CD14-positive monocyte (primary cell): ENCODE measurements at regions not wholly inside any gene's neighbourhood (a gene's known extent, or its start where the extent isn't known, plus 50 kb on each side); places are given as distances from the start of the nearest gene placed in this dataset.

Source experiments
- DNase-seq, 3 donors: peaks; one replicate each; pipeline ENCODE4 v3.0.0-alpha.2; 2011 to 2022
- H2AFZ ChIP-seq: 2 replicates; pipeline ENCODE4 v1.6.0; 2012; ENCODE audit warnings: mild to moderate bottlenecking, low read depth, low read length, inconsistent platforms; ENCODE audit not compliant: insufficient read depth, poor library complexity, severe bottlenecking
- H3K27ac ChIP-seq, 2 donors: 1 replicate in 1 of 2; 2 replicates in 1 of 2; pipeline ENCODE4 v1.5.1; 2012 to 2013; ENCODE audit warnings: low read length in 2 of 2, control low read depth in 1 of 2, inconsistent platforms in 1 of 2, low read depth in 1 of 2, mild to moderate bottlenecking in 1 of 2
- H3K27me3 ChIP-seq, 2 donors: one replicate each; pipeline versions ENCODE4 v1.6.0 to v1.6.1; 2011 to 2013; ENCODE audit warnings: low read length in 2 of 2; ENCODE audit not compliant: control insufficient read depth in 2 of 2, insufficient read depth in 2 of 2
- H3K36me3 ChIP-seq, 2 donors: replicated peaks in 1 of 2; 1 replicate in 1 of 2; 2 replicates in 1 of 2; pipeline versions ENCODE4 v1.5.1 to v1.6.1; 2012 to 2013; ENCODE audit warnings: low read length in 2 of 2, control low read depth in 1 of 2, inconsistent platforms in 1 of 2, mild to moderate bottlenecking in 1 of 2; ENCODE audit not compliant: insufficient read depth in 2 of 2, control insufficient read depth in 1 of 2
- H3K4me1 ChIP-seq, 2 donors: 1 replicate in 1 of 2; 2 replicates in 1 of 2; pipeline versions ENCODE4 v1.5.1 to v1.6.1; 2012 to 2013; ENCODE audit warnings: low read length in 2 of 2, control low read depth in 1 of 2, inconsistent platforms in 1 of 2, mild to moderate bottlenecking in 1 of 2, moderate library complexity in 1 of 2; ENCODE audit not compliant: insufficient read depth in 2 of 2, control insufficient read depth in 1 of 2
- H3K4me2 ChIP-seq: replicated peaks from 2 replicates; pipeline ENCODE3; 2012; ENCODE audit warnings: low read length, moderate library complexity, mild to moderate bottlenecking; ENCODE audit not compliant: poor library complexity, severe bottlenecking; ENCODE audit errors: extremely low read depth
- H3K4me3 ChIP-seq, 3 experiments: fragments of 200-600 bp in 1 of 3; sonication (generic) in 1 of 3; replicated peaks in 1 of 3; 1 replicate in 2 of 3; 2 replicates in 1 of 3; pipeline ENCODE4 v1.5.1; 2011 to 2013; ENCODE audit warnings: low read length in 3 of 3, mild to moderate bottlenecking in 3 of 3, control low read depth in 2 of 3, low read depth in 2 of 3, inconsistent platforms in 1 of 3, moderate library complexity in 1 of 3
- H3K79me2 ChIP-seq: 2 replicates; pipeline ENCODE4 v1.6.0; 2012; ENCODE audit warnings: mild to moderate bottlenecking, control low read depth, inconsistent platforms, low read length, moderate library complexity; ENCODE audit not compliant: insufficient read depth
- H3K9ac ChIP-seq: 2 replicates; pipeline ENCODE4 v1.6.0; 2017; ENCODE audit warnings: low read length, mild to moderate bottlenecking; ENCODE audit not compliant: insufficient read depth, poor library complexity, severe bottlenecking
- H3K9me3 ChIP-seq, 2 donors: replicated peaks in 1 of 2; 1 replicate in 1 of 2; 2 replicates in 1 of 2; pipeline versions ENCODE4 v1.5.1 to v1.6.1; 2012 to 2013; ENCODE audit warnings: low read length in 2 of 2, control low read depth in 1 of 2; ENCODE audit not compliant: control insufficient read depth in 1 of 2, insufficient read depth in 1 of 2
- H4K20me1 ChIP-seq: 2 replicates; pipeline ENCODE4 v1.6.0; 2012; ENCODE audit warnings: mild to moderate bottlenecking, low read length, control low read depth, moderate library complexity; ENCODE audit not compliant: insufficient read depth
- H3K27ac Mint-ChIP-seq, 7 donors: one replicate each; pipeline ENCODE4 v1.8.0; 2020; ENCODE audit warnings: mild to moderate bottlenecking in 7 of 7, mixed read lengths in 7 of 7, moderate library complexity in 6 of 7, inconsistent platforms in 2 of 7
- H3K27me3 Mint-ChIP-seq, 3 donors: one replicate each; pipeline ENCODE4 v1.8.0; 2021 to 2022; ENCODE audit warnings: low read depth in 3 of 3, mild to moderate bottlenecking in 3 of 3, mixed read lengths in 3 of 3, moderate library complexity in 3 of 3, inconsistent platforms in 1 of 3
- H3K36me3 Mint-ChIP-seq, 2 donors: one replicate each; pipeline ENCODE4 v1.8.0; 2020; ENCODE audit warnings: mixed read lengths in 2 of 2, inconsistent platforms in 1 of 2, mild to moderate bottlenecking in 1 of 2
- H3K4me1 Mint-ChIP-seq: one replicate; pipeline ENCODE4 v1.8.0; 2020; ENCODE audit warnings: mild to moderate bottlenecking, mixed read lengths
- H3K4me3 Mint-ChIP-seq, 2 donors: one replicate each; pipeline ENCODE4 v1.8.0; 2020; ENCODE audit warnings: mild to moderate bottlenecking in 2 of 2, mixed read lengths in 2 of 2, moderate library complexity in 1 of 2
- H3K9me3 Mint-ChIP-seq, 7 donors: one replicate each; pipeline ENCODE4 v1.8.0; 2020 to 2022; ENCODE audit warnings: mixed read lengths in 7 of 7, mild to moderate bottlenecking in 6 of 7, moderate library complexity in 6 of 7, inconsistent platforms in 2 of 7
- CTCF ChIP-seq: fragments of 200-600 bp; IDR thresholded peaks from one replicate; pipeline ENCODE4 v1.8.0; 2022; ENCODE audit warnings: antibody characterized with exemption, mild to moderate bottlenecking
- WGBS: methylation state at CpG from one replicate; pipeline ENCODE4 v1.1.5; 2013; ENCODE audit warnings: missing lambda C conversion rate; ENCODE audit not compliant: insufficient coverage; 5-methylcytosine and 5-hydroxymethylcytosine counted together
- intact Hi-C, 2 donors: fragments of 100-400 bp; cut with micrococcal nuclease; formaldehyde crosslinking; loops; one replicate each; pipeline versions ENCODE4 v1.15.0 to v1.15.1; 2023

GRCh38 chr3:117171124-117171523 lies 461.5 kb downstream of the TUSC7 start:
- Histone ChIP-seq H2AFZ (no peak overlapping the region), H3K9me3 (no peaks in the 10 kb centered on the region), H3K36me3 (no peaks in the 10 kb centered on the region), H4K20me1 (no peaks in the 10 kb centered on the region), H3K79me2 (no peaks in the 10 kb centered on the region), H3K4me1 (no peaks in the 10 kb centered on the region), H3K9ac (no peak overlapping the region), H3K27ac (no peak overlapping the region), H3K4me3 (no peak overlapping the region), H3K27me3 (no peaks in the 10 kb centered on the region), H3K4me2 (no peak overlapping the region)
- intact Hi-C loops: no loop called here
- no peaks in the 10 kb centered on the region for H3K4me1 Mint-ChIP-seq
- no peak overlapping the region for H3K4me3 Mint-ChIP-seq
- H3K9me3 Mint-ChIP-seq: peaks cover 0 to 8% (median 2%) of the 10 kb centered on the region in 7 donors
- no peak overlapping the region for H3K27ac Mint-ChIP-seq
- H3K36me3 Mint-ChIP-seq: no peaks in the 10 kb centered on the region
- DNase-seq: no peak
- no peak for TF ChIP-seq CTCF
- H3K27me3 Mint-ChIP-seq: peaks cover 0 to 6% (median 0%) of the 10 kb centered on the region in 3 donors

- Mint-ChIP-seq H3K4me3 (no peak overlapping the region), H3K27ac (no peak overlapping the region), H3K4me1 (no peaks in the 10 kb centered on the region), H3K9me3 (peaks cover 0 to 8% (median 2%) of the 10 kb centered on the region in 7 donors), H3K36me3 (no peaks in the 10 kb centered on the region), H3K27me3 (peaks cover 0 to 6% (median 0%) of the 10 kb centered on the region in 3 donors)
- DNase-seq: no peak
- Histone ChIP-seq H3K27ac (no peak overlapping the region), H3K4me2 (no peak overlapping the region), H3K27me3 (no peaks in the 10 kb centered on the region), H3K9me3 (no peaks in the 10 kb centered on the region), H3K36me3 (no peaks in the 10 kb centered on the region), H4K20me1 (no peaks in the 10 kb centered on the region), H3K9ac (no peak overlapping the region), H3K79me2 (no peaks in the 10 kb centered on the region), H2AFZ (no peak overlapping the region), H3K4me3 (no peak overlapping the region), H3K4me1 (no peaks in the 10 kb centered on the region)
- no peak for TF ChIP-seq CTCF
- WGBS: no CpG with 5 or more reads among the region's 1 CpG
- intact Hi-C loops: no loop called here
Measured at GRCh38 chr3:117172426-117172825, 462.8 kb downstream of the TUSC7 start.
